K562 (cell line): ENCODE measurements at regions not wholly inside any gene's neighbourhood (a gene's known extent, or its start where the extent isn't known, plus 50 kb on each side); places are given as distances from the start of the nearest gene placed in this dataset.

Source experiments
- ATAC-seq: fragments of 200-7000 bp; cut with Tn5 transposase; 3 replicates; pipeline ENCODE4 v1.9.1; 2020; ENCODE audit warnings: moderate library complexity
- BruUV-seq: library from RNA; stranded (reverse); fragments of 400-500 nt; replicated peaks from 2 replicates; lab custom pipeline; 2021; lab: Mats Ljungman, UMichigan
- CTCF ChIA-PET: fragments of 300-600 bp; formaldehyde crosslinking; extraction: SDS; loops from one replicate; lab custom pipeline; 2021; ENCODE audit warnings: low intra/inter-chr PET ratio; lab: Yijun Ruan, JAX
- POLR2A ChIA-PET: fragments of 300-600, 350-650 bp; sonication (Branson Sonifier 250); formaldehyde crosslinking; extraction: SDS; loops from one replicate; lab custom pipeline; 2021; ENCODE audit warnings: antibody characterized with exemption, inconsistent platforms; lab: Yijun Ruan, JAX
- DNase-seq, 4 experiments: peaks; one replicate each; pipeline versions ENCODE4 v3.0.0 to v3.0.0-alpha.2; 2011 to 2018; ENCODE audit warnings: low spot score in 3 of 4, mixed read lengths in 3 of 4; ENCODE audit errors: extremely low read depth in 1 of 4
- FAIRE-seq: peaks from 2 replicates; lab custom pipeline; 2011; peaks lifted over from hg19 to GRCh38; lab: Jason Lieb, UNC
- H2AFZ ChIP-seq: 2 replicates; pipeline ENCODE4 v1.6.0; 2011; ENCODE audit warnings: low read depth, low read length, control low read depth, inconsistent platforms
- H3K27ac ChIP-seq: fragments of 200-600 bp; 3 replicates; pipeline ENCODE4 v1.8.0; 2011; ENCODE audit warnings: low read depth, mild to moderate bottlenecking, control low read depth, inconsistent platforms, low read length, moderate library complexity, mixed read lengths; ENCODE audit errors: extremely low read depth
- H3K27me3 ChIP-seq, 2 experiments: fragments of 300-600 bp in 1 of 2; 2 replicates in 1 of 2; 3 replicates in 1 of 2; pipeline versions ENCODE4 v1.6.0 to v1.8.0; 2011; ENCODE audit warnings: inconsistent platforms in 2 of 2, low read length in 2 of 2, mild to moderate bottlenecking in 1 of 2, mixed read lengths in 1 of 2, moderate library complexity in 1 of 2; ENCODE audit not compliant: control insufficient read depth in 2 of 2, insufficient read depth in 2 of 2
- H3K36me3 ChIP-seq: fragments of 300-600 bp; 3 replicates; pipeline ENCODE4 v1.8.0; 2011; ENCODE audit warnings: mild to moderate bottlenecking, low read length, inconsistent platforms; ENCODE audit not compliant: control insufficient read depth, insufficient read depth
- H3K4me1 ChIP-seq, 2 experiments: fragments of 200-600 bp in 1 of 2; replicated peaks in 1 of 2; 2 replicates in 1 of 2; 3 replicates in 1 of 2; pipeline versions ENCODE4 v1.5.1 to v1.8.0; 2011; ENCODE audit warnings: inconsistent platforms in 2 of 2, low read length in 2 of 2, mild to moderate bottlenecking in 1 of 2, mixed read lengths in 1 of 2, moderate library complexity in 1 of 2; ENCODE audit not compliant: control insufficient read depth in 2 of 2, insufficient read depth in 2 of 2
- H3K4me2 ChIP-seq: 2 replicates; pipeline ENCODE4 v1.6.1; 2011; ENCODE audit warnings: low read length, control low read depth, inconsistent platforms, mixed read lengths; ENCODE audit not compliant: insufficient read depth
- H3K4me3 ChIP-seq: fragments of 200-600 bp; sonication (generic), shearing (Covaris generic); 2 replicates; pipeline ENCODE4 v1.5.1; 2016; ENCODE audit warnings: control low read depth, inconsistent platforms
- H3K79me2 ChIP-seq: fragments of 200-600 bp; 3 replicates; pipeline ENCODE4 v1.8.0; 2011; ENCODE audit warnings: low read length, inconsistent platforms; ENCODE audit not compliant: control insufficient read depth, insufficient read depth
- H3K9ac ChIP-seq, 2 experiments: 2 replicates each; pipeline versions ENCODE4 v1.6.0 to v1.6.1; 2011; ENCODE audit warnings: low read depth in 2 of 2, low read length in 2 of 2, control low read depth in 1 of 2, inconsistent platforms in 1 of 2, mild to moderate bottlenecking in 1 of 2, mixed read lengths in 1 of 2; ENCODE audit not compliant: insufficient read depth in 1 of 2
- H3K9me1 ChIP-seq: one replicate; pipeline ENCODE4 v1.6.0; 2011; ENCODE audit warnings: inconsistent platforms, mild to moderate bottlenecking, low read length, moderate library complexity; ENCODE audit not compliant: control insufficient read depth, insufficient read depth
- H3K9me3 ChIP-seq: replicated peaks from 2 replicates; pipeline ENCODE4 v1.5.1; 2011; ENCODE audit warnings: low read depth, low read length, inconsistent platforms; ENCODE audit not compliant: control insufficient read depth, insufficient read depth
- H4K20me1 ChIP-seq: replicated peaks from 2 replicates; pipeline ENCODE4 v1.6.1; 2011; ENCODE audit warnings: low read length, inconsistent platforms, mixed read lengths; ENCODE audit not compliant: control insufficient read depth, insufficient read depth
- RUNX1 ChIP-seq: sonication (generic); IDR thresholded peaks from 2 replicates; pipeline ENCODE4 v1.6.1; 2016; ENCODE audit warnings: antibody characterized with exemption, low read depth
- WGBS: fragments of 100-300 bp; shearing (Covaris generic); methylation state at CpG from one replicate; pipeline ENCODE4 v1.1.6; 2016; ENCODE audit warnings: low coverage, mixed read lengths; ENCODE audit not compliant: insufficient coverage; ENCODE audit errors: missing lambda C conversion rate; 5-methylcytosine and 5-hydroxymethylcytosine counted together
- in situ Hi-C: fragments of 300-500 bp; cut with MboI; formaldehyde crosslinking; loops from 4 replicates; pipeline ENCODE4 v1.15.0; 2018; ENCODE audit warnings: inconsistent platforms, mixed read lengths
- intact Hi-C: fragments of 100-400 bp; cut with micrococcal nuclease; formaldehyde crosslinking; loops from 2 replicates; pipeline ENCODE4 v1.14.2; 2022
- TF ChIP-seq, protein P1 (sequence below): fragments of 450-650 bp; IDR thresholded peaks from 2 replicates; pipeline ENCODE4 v1.6.1; 2016; ENCODE audit warnings: low read depth
- TF ChIP-seq, protein P2 (sequence below): fragments of 450-650 bp; IDR thresholded peaks from 2 replicates; pipeline ENCODE4 v1.6.1; 2016; ENCODE audit warnings: low read depth, mild to moderate bottlenecking, moderate library complexity

DNA sequence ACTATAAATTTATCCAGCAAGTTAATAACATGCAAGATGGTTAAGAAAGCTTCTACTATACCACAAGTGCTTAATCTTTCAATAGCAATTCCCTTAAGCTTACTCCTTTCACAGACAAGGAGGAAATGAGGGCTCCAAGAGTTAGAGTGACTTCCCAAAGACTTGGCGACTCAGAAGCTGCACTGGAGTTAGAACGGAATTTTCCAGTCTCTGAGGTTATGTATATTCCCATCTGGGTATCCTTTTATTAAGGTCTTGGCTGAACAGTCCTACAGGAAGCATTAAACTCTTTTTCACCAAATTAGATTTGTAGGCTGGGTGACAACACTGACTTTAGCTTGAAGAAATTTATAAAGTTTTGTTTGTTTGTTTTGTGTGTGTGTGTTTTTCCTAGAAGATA is 256.9 kb upstream of the DPP10 start:
- no peak for TF ChIP-seq RUNX1
- TF ChIP-seq, protein P1, sequence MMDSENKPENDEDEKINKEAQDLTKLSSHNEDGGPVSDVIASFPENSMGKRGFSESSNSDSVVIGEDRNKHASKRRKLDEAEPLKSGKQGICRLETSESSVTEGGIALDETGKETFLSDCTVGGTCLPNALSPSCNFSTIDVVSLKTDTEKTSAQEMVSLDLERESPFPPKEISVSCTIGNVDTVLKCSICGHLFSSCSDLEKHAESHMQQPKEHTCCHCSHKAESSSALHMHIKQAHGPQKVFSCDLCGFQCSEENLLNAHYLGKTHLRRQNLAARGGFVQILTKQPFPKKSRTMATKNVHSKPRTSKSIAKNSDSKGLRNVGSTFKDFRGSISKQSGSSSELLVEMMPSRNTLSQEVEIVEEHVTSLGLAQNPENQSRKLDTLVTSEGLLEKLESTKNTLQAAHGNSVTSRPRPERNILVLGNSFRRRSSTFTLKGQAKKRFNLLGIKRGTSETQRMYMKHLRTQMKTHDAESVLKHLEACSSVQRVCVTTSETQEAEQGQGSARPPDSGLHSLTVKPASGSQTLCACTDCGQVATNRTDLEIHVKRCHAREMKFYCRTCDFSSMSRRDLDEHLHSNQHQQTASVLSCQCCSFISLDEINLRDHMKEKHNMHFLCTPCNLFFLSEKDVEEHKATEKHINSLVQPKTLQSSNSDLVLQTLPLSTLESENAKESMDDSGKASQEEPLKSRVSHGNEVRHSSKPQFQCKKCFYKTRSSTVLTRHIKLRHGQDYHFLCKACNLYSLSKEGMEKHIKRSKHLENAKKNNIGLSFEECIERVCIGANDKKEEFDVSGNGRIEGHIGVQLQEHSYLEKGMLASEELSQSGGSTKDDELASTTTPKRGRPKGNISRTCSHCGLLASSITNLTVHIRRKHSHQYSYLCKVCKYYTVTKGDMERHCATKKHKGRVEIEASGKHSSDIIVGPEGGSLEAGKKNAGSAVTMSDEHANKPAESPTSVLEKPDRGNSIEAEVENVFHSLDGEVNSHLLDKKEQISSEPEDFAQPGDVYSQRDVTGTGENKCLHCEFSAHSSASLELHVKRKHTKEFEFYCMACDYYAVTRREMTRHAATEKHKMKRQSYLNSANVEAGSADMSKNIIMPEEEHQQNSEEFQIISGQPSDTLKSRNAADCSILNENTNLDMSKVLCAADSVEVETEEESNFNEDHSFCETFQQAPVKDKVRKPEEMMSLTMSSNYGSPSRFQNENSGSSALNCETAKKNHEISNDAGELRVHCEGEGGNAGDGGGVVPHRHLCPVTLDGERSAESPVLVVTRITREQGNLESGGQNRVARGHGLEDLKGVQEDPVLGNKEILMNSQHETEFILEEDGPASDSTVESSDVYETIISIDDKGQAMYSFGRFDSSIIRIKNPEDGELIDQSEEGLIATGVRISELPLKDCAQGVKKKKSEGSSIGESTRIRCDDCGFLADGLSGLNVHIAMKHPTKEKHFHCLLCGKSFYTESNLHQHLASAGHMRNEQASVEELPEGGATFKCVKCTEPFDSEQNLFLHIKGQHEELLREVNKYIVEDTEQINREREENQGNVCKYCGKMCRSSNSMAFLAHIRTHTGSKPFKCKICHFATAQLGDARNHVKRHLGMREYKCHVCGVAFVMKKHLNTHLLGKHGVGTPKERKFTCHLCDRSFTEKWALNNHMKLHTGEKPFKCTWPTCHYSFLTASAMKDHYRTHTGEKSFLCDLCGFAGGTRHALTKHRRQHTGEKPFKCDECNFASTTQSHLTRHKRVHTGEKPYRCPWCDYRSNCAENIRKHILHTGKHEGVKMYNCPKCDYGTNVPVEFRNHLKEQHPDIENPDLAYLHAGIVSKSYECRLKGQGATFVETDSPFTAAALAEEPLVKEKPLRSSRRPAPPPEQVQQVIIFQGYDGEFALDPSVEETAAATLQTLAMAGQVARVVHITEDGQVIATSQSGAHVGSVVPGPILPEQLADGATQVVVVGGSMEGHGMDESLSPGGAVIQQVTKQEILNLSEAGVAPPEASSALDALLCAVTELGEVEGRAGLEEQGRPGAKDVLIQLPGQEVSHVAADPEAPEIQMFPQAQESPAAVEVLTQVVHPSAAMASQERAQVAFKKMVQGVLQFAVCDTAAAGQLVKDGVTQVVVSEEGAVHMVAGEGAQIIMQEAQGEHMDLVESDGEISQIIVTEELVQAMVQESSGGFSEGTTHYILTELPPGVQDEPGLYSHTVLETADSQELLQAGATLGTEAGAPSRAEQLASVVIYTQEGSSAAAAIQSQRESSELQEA: no peak
- TF ChIP-seq, protein P2, sequence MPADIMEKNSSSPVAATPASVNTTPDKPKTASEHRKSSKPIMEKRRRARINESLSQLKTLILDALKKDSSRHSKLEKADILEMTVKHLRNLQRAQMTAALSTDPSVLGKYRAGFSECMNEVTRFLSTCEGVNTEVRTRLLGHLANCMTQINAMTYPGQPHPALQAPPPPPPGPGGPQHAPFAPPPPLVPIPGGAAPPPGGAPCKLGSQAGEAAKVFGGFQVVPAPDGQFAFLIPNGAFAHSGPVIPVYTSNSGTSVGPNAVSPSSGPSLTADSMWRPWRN: no peak
- no peaks in the 10 kb centered on the region for H3K9me3 ChIP-seq
- ATAC-seq (no peak), FAIRE-seq (no peak), DNase-seq (no peak)
- no peaks in the 10 kb centered on the region for H3K4me1 ChIP-seq
- H3K4me3 ChIP-seq: no peak overlapping the region
- no peak overlapping the region for H3K27ac ChIP-seq
- H3K9ac ChIP-seq: no peak overlapping the region
- POLR2A ChIA-PET: no interaction called here
- whole genome bisulfite sequencing: 0% methylated on average over 2 of the region's 2 CpGs
- H3K4me2 ChIP-seq: no peak overlapping the region
- H3K9me1 ChIP-seq: no peaks in the 10 kb centered on the region
- BruUV-seq: no TSS peak
- intact Hi-C loops: no loop called here
- no peaks in the 10 kb centered on the region for H3K79me2 ChIP-seq
- H3K27me3 ChIP-seq: no peaks in the 10 kb centered on the region
- in situ Hi-C loops: no loop called here
- CTCF ChIA-PET: no interaction called here
- H4K20me1 ChIP-seq: no peaks in the 10 kb centered on the region
- H2AFZ ChIP-seq: no peak overlapping the region
- no peaks in the 10 kb centered on the region for H3K36me3 ChIP-seq
